OCI-LY7 (cell line): ENCODE measurements at regions not wholly inside any gene's neighbourhood (a gene's known extent, or its start where the extent isn't known, plus 50 kb on each side); places are given as distances from the start of the nearest gene placed in this dataset.

Source experiments
- BruUV-seq: library from RNA; stranded (reverse); fragments of 400-500 nt; replicated peaks from 2 replicates; lab custom pipeline; 2021; lab: Mats Ljungman, UMichigan
- CTCF ChIA-PET: fragments of 300-600 bp; sonication (Branson Sonifier 250); formaldehyde crosslinking; loops from one replicate; lab custom pipeline; 2022; ENCODE audit warnings: antibody characterized with exemption; ENCODE audit not compliant: unreplicated experiment; lab: Charles Lee
- POLR2A ChIA-PET: fragments of 300-600 bp; sonication (Branson Sonifier 250); formaldehyde crosslinking; loops from one replicate; lab custom pipeline; 2022; ENCODE audit warnings: antibody characterized with exemption; lab: Charles Lee
- DNase-seq: peaks from one replicate; pipeline ENCODE4 v3.0.0-alpha.2; 2015; ENCODE audit warnings: low spot score
- H2AFZ ChIP-seq: fragments of 200-600 bp; sonication (generic), shearing (Covaris generic); 2 replicates; pipeline ENCODE4 v1.6.1; 2014; ENCODE audit warnings: mild to moderate bottlenecking, antibody characterized with exemption, low read length, moderate library complexity
- H3K27ac ChIP-seq: fragments of 200-600 bp; sonication (generic); 2 replicates; pipeline ENCODE4 v1.5.1; 2014; ENCODE audit warnings: mixed run types, low read depth, mild to moderate bottlenecking, moderate library complexity, low read length, inconsistent platforms; ENCODE audit not compliant: poor library complexity, severe bottlenecking
- H3K36me3 ChIP-seq: fragments of 200-600 bp; sonication (generic); 2 replicates; pipeline ENCODE4 v1.6.1; 2014; ENCODE audit warnings: mild to moderate bottlenecking, antibody characterized with exemption, low read length, moderate library complexity, mixed read lengths; ENCODE audit not compliant: insufficient read depth
- H3K4me1 ChIP-seq: fragments of 200-600 bp; sonication (generic); 2 replicates; pipeline ENCODE4 v1.5.1; 2014; ENCODE audit warnings: mild to moderate bottlenecking, low read length; ENCODE audit not compliant: insufficient read depth, poor library complexity, severe bottlenecking
- H3K4me2 ChIP-seq: fragments of 200-600 bp; sonication (generic); 2 replicates; pipeline ENCODE4 v1.6.1; 2014; ENCODE audit warnings: mild to moderate bottlenecking, low read length
- H3K4me3 ChIP-seq: fragments of 200-600 bp; sonication (generic); 2 replicates; pipeline ENCODE4 v1.5.1; 2014; ENCODE audit warnings: mild to moderate bottlenecking, low read depth, low read length; ENCODE audit not compliant: poor library complexity, severe bottlenecking
- H3K79me2 ChIP-seq: fragments of 200-600 bp; sonication (generic); 2 replicates; pipeline ENCODE4 v1.6.1; 2016; ENCODE audit warnings: low read depth, mild to moderate bottlenecking, low read length, moderate library complexity, mixed read lengths; ENCODE audit not compliant: insufficient read depth
- H3K9me2 ChIP-seq: fragments of 200-600 bp; sonication (generic); 2 replicates; pipeline ENCODE4 v1.6.1; 2016; ENCODE audit warnings: mild to moderate bottlenecking, low read length, mixed read lengths; ENCODE audit not compliant: insufficient read depth
- H3K9me3 ChIP-seq: fragments of 200-600 bp; sonication (generic); 2 replicates; pipeline ENCODE4 v1.6.1; 2014; ENCODE audit warnings: mild to moderate bottlenecking, mixed run types, low read length, mixed read lengths
- H4K20me1 ChIP-seq: fragments of 200-600 bp; sonication (generic); 2 replicates; pipeline ENCODE4 v1.6.1; 2014; ENCODE audit warnings: mild to moderate bottlenecking, antibody characterized with exemption, low read length, moderate library complexity, mixed read lengths; ENCODE audit not compliant: insufficient read depth
- CTCF ChIP-seq: fragments of 200-600 bp; sonication (generic); conservative IDR thresholded peaks from 2 replicates; pipeline ENCODE4 v1.5.1; 2014; ENCODE audit warnings: mild to moderate bottlenecking, antibody characterized with exemption, low read length, moderate library complexity, mixed read lengths
- EZH2phosphoT487 ChIP-seq: fragments of 200-600 bp; sonication (generic); IDR thresholded peaks from 2 replicates; pipeline ENCODE4 v1.6.1; 2018; ENCODE audit warnings: low read depth, borderline replicate concordance, mild to moderate bottlenecking, mixed run types, antibody characterized with exemption, low read length, moderate library complexity, mixed read lengths
- intact Hi-C: fragments of 100-400 bp; cut with micrococcal nuclease; formaldehyde crosslinking; loops from one replicate; pipeline ENCODE4 v1.10.0; 2022; ENCODE audit not compliant: unreplicated experiment

DNA sequence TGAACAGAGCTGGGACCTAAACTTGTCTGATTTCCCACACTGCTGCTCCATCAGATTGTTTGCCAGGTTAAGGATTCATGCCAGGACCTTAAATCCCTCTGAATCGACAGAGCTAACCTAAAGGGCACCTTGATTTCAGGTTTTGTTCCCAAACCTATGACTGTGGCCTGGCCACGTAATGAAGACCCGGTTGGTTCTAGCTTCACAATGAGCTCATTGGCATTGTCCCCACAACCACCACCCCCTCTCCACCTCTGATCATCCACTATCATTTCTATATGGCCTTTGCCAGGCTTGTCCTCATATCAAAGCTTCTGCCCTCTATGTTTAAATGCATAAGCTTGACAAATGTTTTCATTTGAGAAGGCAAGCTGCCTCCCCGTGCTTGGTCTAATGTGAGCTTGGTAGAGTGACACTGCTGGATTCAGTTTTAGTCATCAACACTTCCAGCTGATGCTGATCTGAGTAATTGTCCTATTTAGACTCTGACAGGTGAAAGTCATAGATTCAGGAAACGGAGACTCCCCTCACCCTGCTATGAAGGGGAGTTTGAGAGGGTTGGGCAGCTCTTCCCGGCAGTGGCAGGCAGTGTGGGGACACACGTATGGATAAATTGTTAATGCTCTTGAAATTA is 407.1 kb upstream of the CFAP20DC start:
- no peak for DNase-seq
- POLR2A ChIA-PET = interaction anchor here (0.6 kb wide), 3 partner anchors 37 to 573 kb away, joined by 3 to 7 read pairs (median 3); no protein-coding TSS in a partner anchor
- intact Hi-C loops = loop anchor here (10.0 kb wide), 2 partner anchors 388 to 618 kb away; no protein-coding TSS in a partner anchor

GRCh38 chr3:59451800-59452746 is 402.2 kb upstream of the CFAP20DC start:
- intact Hi-C loops = loop anchor here (10.0 kb wide), 2 partner anchors 393 to 623 kb away; no protein-coding TSS in a partner anchor
- CTCF ChIA-PET = interaction anchor here (0.6 kb wide), 1 partner anchor 144 kb away, joined by 3 read pairs; no protein-coding TSS in a partner anchor
- H3K4me3 ChIP-seq = peak overlapping the region; percentile 41
- peak; percentile 12 for DNase-seq
- POLR2A ChIA-PET = interaction anchor here (0.6 kb wide), 2 partner anchors 11 to 402 kb away, joined by 3 to 4 read pairs; no protein-coding TSS in a partner anchor
- H2AFZ ChIP-seq = peak overlapping the region; percentile 77
- no TSS peak for BruUV-seq
- TF ChIP-seq CTCF (no peak), EZH2phosphoT487 (no peak)
- no peaks in the 10 kb centered on the region for H3K36me3 ChIP-seq
- H3K79me2 ChIP-seq = no peaks in the 10 kb centered on the region
- H3K9me3 ChIP-seq = peaks cover 7% of the 10 kb centered on the region; the same call in 1 of the 2 replicates
- peak overlapping the region; percentile 67 for H3K4me2 ChIP-seq
- H3K4me1 ChIP-seq = peaks cover 44% of the 10 kb centered on the region
- H3K9me2 ChIP-seq = no peaks in the 10 kb centered on the region
- H3K27ac ChIP-seq = peak overlapping the region; percentile 94
- H4K20me1 ChIP-seq = no peaks in the 10 kb centered on the region

More for the DNA sequence above, 407.1 kb upstream of the CFAP20DC start:
- Histone ChIP-seq H3K36me3 (no peaks in the 10 kb centered on the region), H3K9me3 (no peaks in the 10 kb centered on the region), H3K4me2 (no peak overlapping the region), H3K27ac (no peak overlapping the region), H3K79me2 (no peaks in the 10 kb centered on the region), H3K9me2 (no peaks in the 10 kb centered on the region), H2AFZ (no peak overlapping the region), H4K20me1 (no peaks in the 10 kb centered on the region), H3K4me1 (peaks cover 17% of the 10 kb centered on the region), H3K4me3 (no peak overlapping the region)
- CTCF ChIA-PET = no interaction called here
- TF ChIP-seq EZH2phosphoT487 (no peak), CTCF (no peak)
- no TSS peak for BruUV-seq
